Fibroblast of peridontal ligament (primary cell): ENCODE measurements at regions not wholly inside any gene's neighbourhood (a gene's known extent, or its start where the extent isn't known, plus 50 kb on each side); places are given as distances from the start of the nearest gene placed in this dataset.

Experiments used
- DNase-seq: peaks from one replicate; pipeline ENCODE4 v3.0.0-alpha.2; 2010; ENCODE audit errors: extremely low read depth

DNA sequence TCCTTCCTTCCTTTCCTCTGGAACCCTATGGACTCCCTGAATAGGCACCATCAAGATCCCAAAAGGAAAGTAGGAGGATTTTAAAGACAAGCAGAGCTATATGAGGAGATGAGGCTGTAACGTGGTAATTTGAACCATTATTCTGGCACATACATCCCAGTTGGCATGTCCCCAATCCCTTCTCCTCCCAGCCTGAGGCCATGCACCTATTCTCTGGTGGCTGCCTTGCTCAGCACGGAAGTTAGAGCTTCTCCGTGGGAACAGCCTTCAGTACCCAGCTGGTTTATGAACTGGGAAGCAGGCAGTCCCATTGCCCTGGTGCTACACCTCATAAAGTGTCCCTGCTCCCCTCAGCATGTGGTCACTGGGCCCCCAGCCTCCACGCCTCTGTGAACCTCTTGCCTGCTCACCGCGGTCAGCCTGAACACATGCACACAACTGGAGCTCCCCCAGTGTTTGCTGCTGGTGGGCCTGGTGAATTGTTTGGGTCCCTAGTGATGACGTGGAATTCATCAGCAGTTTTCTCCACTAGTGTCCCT is 139.9 kb upstream of the PLET1 start:
- no peak for DNase-seq

DNA sequence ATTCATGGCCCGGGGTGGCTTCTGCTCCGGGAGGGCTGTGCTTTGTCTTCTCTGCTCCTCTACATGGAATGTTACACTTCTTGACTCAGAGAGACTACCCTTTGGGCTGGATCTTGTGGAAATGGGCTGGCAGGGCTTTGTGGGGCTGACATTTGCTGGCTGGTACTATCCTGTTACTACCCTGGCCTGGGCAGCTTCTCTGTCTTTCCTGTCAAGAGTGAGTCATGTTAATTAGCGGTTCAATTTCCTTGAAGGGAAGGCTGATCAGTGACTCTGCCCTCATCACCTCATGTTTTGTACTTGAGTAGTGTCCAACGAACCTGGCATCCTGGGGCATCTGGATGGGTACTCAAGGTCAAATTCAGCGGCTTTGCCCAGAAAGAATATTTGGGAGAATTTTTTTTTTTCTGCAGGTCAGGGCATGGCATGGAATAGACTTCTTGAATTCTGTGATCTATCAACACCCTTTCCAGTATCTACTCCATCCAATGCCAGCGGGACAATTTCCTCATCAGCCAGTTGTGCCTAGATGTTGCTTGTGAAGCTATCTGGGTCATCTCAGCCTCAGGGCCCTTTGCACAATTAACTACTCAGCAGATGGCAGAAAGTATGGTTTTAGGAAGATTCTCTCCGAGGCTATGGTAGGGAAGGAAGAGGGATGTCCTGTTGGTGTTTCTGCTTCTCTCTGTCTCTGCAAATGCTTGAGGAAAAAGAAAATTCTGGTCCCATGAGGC is 140.5 kb upstream of the PLET1 start:
- no peak for DNase-seq

DNA sequence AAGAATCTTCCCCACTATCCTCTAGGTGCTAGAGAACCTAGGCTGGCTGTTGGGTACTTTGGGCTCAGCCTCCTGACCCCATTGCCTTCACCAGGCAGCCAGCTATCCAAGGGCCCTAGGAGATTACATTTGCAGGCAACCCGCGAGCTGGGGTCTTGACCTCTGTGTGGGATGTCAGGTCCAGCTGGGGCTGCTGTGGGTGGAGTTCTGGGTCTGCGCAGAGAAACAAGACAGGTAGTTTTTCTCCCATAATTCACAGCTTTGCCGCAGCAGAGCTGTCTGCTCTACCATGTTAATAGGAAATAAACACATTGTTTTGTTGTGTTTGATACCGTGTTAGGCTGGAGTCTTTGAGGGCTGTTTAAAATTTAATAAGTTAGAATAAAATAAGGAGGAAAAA is 142.8 kb upstream of the PLET1 start:
- DNase-seq: no peak

DNA sequence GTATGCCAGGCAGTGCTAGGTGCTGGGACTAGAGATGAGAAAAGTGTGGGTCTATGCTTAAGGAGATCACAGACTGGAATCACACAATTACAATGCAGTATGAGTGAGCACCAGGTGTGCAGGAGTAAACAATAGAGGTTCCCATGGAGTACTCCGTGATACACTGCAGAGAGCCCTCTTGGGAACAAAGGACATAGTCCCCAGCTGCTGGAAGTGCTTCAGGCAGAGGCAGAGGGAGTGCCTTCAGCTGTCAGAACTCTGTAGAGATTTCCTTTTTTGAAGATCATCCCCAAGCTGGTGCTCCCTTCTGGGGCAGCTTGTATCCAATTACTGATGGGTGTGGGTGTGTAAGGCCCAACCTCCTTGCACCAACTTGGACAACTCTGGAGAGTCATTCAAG is 143.5 kb upstream of the PLET1 start:
- no peak for DNase-seq

DNA sequence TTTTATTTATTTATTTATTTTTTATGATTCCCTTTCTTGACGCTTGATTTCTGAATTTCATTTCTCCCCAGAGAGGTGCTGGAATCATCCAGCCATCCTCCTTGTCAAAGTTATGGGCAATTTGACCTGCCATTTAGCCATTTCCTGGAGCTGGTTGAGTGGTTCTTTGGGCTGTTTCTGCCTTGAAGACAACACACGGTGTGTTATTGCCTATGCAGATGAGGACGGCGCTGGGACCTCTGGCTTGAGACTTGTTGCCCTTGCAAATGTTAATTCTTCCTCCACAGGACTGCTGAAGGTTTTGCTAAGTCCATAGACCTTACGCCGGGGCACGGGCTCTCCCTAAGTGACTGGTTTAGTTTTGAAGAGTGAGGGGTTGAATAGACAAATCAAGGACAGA is 147.9 kb upstream of the PLET1 start:
- no peak for DNase-seq

DNA sequence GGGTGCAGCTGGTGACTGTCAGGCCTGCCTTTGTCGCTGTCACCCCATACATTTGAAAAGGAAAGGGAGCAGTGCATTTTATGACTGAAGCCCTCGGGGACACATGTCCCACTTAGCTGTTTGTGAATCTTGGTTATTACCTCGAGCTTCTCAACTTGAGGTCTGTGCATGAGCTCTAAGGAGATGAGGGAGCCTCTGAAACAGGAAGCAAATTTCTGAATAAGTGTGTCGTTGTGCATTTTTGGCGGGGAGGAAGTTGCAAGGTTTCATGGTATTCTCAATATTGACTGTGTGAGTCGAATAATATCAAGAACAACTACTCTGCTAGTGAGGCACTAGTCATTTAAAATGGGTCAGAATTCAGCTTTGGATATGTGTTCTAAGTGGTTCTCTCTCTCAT is 149.7 kb upstream of the PLET1 start:
- no peak for DNase-seq

DNA sequence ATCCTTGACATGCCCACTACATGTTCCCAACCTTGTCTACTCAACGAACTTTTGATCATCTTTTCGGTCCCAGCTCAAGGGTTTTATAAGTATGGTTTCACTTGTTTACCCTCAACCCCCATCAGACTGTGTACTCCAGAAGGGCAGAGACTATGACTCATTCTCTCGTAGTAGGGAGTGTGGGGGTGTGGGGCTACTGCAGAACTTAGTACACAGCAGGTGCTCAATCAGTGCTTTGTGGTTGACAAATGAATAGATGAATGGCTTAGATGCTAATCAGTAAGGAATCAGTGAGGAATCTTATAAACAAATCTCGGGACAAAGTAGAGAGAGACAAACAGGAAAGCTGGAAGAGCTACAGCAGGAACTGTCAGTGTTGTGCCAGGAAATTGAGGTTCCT is 151.7 kb upstream of the PLET1 start:
- no peak for DNase-seq

DNA sequence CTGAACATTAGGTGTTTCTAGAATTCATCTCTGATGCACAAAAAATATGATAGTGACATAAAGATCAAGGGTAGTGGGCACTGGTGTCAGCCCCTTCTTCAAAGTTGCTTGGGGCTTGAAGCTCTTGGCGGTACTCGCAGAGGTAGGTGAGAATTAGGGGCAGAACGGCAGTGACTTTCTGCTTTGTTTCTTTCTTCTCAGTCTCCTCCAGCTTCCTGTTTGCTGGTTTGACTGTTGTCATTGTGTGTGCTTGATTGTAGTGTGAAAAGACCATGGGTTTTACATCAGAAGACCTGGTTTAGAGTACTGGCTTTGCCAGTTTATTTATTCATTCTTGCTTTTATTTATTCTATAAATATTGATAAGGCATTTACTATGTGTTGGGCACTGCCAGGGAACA is 156.7 kb upstream of the PLET1 start:
- no peak for DNase-seq

DNA sequence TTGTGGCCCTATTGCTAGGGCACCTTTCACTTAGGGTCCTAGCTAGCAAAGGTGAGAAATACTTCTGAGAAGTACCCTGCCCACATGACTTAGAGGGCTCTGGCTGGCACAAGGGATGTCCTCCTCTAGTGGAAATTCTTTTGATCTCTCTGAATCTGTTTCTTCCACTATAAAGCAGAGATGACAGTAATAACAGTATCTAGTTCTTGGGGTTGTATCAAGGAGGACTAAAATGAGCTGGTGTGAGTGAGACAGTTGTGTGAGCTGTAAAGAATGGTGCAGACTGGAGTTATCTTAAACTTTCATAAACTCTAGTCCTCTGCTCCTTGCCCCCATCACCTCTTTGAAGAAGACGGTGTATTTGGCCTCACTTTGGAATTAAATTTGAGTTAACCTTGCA is 157.8 kb upstream of the PLET1 start:
- no peak for DNase-seq

DNA sequence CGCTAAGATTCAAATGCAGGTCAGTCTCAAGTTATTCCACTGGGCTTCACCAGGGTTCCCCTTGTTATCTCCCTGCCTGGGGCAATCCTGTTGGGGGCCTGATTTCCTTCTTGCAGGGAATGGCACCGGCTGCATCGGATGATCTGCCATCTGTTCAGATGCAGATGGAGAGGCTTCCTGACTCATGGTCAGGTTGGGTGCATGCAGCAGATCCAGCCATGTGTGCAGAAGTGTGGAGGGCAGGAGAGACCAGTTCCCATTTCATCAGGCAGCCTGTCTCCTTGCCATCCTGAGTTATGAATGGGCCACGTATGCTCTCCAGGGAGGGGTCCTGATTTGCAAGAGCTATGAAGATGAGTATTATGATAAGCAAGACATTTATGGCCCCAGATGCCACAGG is 161.2 kb upstream of the PLET1 start:
- no peak for DNase-seq

DNA sequence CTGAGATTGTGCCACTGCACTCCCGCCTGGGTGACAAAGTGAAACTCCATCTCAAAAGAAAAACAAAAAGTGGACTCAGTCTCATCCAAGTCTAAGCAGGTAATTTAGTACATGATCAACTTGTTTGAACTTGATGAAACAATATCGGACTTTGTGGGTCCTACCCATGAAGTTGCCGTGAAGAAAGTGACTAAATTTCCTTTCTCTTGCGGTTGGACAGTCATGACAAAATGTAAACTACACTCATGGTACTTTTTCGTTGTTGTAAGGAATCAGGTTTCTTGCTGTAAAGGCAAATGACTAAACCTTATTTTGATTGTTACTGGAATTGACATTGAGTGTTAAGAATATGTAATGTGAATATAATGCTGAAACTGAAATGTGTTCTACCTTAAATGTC is 164.5 kb upstream of the PLET1 start:
- DNase-seq: no peak

DNA sequence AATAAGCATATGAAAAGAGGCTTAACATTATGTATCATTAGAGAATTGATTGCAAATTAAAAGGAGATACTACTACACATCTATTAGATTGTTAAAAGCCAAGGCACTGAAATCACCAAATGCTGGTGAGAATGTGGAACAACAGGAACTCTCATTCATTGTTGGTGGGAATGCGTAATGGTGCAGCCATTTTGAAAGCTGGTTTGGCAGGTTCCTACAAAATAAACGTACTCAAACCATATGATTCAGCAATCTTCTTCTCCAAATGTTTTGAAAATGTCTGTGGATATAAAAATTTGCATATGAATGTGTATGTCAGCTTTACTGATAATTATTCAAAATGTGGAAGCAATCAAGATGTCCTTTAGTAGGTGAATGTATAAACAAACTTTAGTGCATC is 176.4 kb upstream of the PLET1 start:
- DNase-seq: no peak

DNA sequence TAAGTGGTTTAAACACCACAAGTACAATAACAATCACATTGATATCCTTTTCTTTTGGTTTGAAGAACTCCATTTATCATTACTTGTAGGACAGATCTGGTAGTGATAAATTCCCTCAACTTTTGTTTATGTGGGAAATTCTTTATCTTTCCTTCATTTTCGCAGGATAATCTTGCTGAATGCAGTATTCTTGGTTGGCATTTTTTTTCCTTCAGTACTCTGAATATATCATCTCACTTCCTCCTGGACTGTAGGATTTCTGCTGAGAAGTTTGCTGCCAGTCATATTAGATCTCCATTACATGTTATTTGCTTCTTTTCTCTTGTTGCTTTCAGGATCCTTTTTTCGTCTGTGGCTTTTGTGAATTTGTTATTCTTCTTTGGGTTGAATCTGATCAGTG is 179.0 kb upstream of the PLET1 start:
- DNase-seq: no peak

DNA sequence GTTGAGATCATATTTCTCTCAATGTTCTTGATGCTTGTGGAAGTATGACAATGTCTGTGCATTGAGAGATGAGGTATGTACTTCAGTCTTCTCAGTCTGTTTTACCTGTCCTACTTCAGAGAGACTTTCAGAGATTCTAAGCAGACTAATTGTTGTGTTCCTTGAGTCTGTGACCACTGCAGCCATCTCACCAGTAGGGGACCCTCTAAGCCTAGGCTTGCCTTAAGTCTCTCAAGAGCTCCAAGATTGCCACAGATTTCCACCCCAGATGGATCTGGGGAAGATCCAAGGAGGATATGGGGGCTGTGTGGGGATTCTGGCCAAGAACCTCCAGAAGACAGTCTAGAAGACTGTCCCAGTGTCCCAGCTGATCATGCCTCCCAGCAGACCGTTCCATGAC is 179.9 kb upstream of the PLET1 start:
- DNase-seq: no peak

DNA sequence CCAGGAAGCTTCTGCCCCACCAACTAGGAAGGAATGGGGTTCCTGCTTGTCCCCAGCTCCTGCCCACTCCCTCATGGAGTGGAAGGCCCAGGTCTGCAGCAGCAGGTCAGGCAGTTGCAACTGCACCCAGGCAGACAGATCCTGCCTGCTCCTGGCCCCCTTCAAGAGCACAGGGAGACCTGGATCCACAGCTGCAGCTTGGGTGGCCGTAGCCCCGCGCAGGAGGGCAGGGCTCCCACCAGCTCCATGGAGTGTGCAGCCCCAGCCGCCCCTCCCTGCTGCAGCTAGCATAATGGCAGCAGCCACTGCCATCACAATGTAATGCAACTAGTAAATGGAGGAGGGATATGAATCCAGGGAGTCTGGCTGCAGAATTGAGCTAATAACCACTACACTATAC is 187.5 kb upstream of the PLET1 start:
- DNase-seq: no peak

DNA sequence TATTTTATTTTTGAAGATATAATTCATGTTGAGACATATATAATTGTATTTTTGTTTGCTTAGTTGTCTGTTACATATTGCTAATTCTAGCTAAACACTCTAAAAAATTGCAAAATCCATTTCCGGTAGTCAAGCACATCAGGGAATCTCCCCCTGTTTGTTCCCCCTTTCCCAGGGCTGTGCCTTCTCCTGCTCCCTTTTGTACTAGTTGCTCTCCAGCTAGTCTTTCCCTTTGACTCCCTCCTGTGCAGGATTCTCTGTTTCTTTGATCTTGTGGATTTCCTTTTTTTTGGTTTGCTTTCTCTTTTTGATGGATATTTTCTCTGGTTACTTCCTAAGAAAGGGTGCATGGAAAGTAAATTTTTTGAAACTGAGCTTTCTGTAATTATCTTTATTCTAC is 188.1 kb upstream of the PLET1 start:
- no peak for DNase-seq

DNA sequence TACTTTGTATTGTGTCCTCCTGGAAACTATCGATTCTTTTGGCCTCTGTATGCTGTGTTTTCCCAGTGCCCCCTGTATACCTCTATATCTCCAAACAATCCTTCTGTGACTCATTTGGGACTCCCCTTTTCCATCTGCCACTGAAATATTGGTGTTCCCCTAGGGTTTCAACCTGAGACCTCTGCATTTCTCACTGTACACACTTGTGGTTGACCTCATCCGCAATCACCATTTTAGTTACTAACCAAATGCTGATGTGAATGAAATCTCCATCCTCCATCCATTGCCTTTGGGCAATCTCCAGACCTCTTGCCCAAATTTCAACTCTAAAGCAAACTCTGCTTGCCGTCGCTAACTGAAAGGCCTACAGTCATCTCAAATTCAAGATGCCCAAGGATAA is 190.6 kb upstream of the PLET1 start:
- DNase-seq: no peak

DNA sequence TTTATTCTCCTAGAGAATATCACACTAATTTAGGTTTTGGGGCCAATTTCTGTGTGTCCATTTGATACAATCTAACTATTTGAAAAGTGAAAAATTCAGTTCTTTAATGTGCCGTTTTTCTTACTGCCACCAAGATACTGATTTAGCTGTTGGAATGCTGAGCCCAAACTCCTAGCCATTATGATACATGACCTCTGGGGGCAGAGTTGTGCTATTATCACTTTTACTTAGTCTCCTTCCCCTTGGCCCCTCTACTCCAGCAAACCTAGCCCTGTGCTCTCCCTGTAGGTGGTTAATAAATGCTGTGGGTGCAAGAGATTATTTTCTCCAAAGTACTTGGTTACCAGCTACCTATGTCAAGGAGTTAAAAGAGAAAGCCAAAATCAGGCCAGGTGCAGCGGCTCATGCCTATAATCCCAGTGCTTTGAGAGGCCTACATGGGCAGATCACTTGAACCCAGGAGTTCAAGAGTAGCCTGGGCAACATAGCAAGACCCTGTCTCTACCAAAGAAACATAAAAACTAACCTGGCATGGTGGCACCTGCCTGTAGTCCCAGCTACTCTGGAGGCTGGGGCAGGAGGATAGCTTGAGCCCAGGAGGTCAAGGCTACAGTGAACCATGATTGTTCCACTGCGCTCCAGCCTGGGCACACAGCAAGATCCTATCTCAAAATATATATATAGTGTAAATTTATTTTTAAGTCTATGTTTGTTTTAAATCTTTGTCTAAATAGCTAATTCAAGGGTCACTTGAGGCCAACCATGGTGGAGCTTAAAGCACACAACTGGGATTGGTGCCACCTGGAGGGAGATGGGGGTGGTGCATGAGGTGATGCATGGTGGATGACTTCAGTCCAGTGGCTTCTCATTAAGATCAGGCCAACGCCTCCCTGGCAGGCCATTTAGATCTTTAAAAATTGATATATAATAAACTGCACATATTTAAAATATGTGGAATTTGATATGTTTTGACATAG is 193.2 kb upstream of the PLET1 start:
- peak; percentile 17 for DNase-seq

DNA sequence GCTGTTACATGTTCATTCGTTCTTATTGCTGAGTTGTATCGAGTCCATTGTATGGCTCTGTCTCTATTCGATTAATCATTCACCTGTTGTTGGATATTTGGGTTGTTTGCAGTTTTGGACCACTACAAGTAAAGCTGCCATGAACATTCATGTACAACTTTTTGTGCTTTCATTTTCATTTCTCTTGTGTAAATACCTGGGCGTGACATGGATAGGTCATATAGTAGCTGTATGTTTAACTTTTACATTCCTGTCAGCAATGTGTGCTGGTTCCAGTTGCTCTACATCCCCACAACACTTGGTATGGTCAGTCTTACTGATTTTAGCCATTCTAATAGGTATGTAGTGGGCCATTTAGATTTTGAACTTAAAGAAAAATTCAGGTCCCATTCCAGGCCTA is 194.2 kb upstream of the PLET1 start:
- no peak for DNase-seq

DNA sequence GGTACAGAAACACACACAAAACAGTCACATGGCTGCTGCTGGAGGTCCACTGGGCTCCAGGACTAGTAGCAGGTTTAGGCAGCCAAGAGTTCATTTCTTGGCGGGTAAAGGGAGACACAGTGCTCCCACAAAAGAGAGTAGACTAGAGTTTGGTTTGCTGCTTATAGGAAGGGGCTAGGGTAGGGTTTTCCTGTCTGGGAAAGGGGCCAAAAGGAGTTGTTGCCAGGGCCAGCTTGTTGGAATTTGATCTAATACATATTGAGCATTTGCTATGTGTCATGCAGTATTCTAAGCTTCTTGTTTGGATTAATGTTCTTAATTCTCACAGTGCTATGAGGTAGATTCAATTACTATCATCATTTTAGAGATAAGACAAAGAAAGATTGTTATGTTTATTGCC is 195.1 kb upstream of the PLET1 start:
- DNase-seq: no peak

DNA sequence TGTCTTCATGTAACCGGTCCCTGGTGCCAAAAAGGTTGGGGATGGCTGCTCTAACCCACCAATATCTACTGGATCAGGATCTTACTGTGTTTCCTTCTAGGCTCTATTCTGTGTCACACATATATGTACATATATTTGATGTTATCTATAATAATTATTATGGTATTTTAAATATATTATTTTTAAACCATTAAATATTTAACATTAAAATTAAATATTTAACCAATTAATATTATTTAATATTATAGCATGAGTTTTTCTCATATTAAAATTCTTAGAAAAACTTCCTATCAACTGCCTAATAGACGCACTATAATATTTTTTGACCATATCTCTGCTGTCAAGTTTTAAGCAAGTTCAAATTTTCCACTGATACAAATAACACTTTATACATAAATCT is 196.9 kb upstream of the PLET1 start:
- DNase-seq: no peak

DNA sequence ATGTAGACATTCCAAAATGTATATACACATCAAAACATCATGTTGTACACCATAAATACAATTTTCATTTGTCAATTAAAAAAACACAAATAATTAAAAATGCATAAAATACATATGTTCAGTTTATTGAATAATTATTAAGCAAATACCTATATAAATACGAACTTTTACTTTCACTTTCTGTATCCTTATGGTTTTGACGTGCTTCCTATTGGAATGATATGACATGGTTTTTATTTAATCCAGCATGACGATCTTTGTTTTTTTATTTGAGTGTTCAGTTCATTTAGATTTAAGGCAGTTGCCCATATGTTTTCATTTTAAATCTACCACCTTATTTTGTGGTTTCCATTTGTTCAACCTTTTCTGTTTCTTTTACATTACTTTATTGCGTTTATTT is 198.3 kb upstream of the PLET1 start:
- DNase-seq: peak; percentile 39

DNA sequence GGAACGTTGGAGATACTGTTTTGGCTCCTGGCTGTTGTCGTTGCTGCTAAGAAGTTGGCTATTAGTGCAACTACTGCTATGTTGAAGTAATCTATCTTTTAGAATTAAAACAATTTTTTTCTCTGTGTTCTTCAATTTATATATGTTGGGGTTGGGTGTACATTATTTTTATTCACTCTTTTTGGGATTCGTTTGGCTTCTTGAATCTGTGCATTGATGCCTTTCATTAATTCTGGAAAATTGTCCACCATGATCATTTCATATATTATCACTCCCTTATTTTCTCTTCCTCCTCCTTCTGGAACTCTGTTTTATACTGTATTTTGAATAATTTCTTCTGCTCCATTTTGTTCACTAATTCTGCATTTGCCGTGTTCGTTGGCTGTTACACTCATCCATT is 199.5 kb upstream of the PLET1 start:
- no peak for DNase-seq
